Erythroblast (primary cell): ENCODE measurements at regions not wholly inside any gene's neighbourhood (a gene's known extent, or its start where the extent isn't known, plus 50 kb on each side); places are given as distances from the start of the nearest gene placed in this dataset.
"Not testable (repeated sequence)": the region's sequence is repeated elsewhere in the genome, so short reads cannot be mapped to it uniquely, and the experiment has no call there.

Experiments used
- DNase-seq, 2 experiments: peaks; one replicate each; lab custom pipeline; 2025; lab: John Stamatoyannopoulos, UW
- GATA1 ChIP-seq: IDR thresholded peaks from 2 replicates; pipeline ENCODE4 v1.6.1; 2011; ENCODE audit warnings: low read depth, mild to moderate bottlenecking, control low read depth, low read length, moderate library complexity
- POLR2A ChIP-seq: IDR thresholded peaks from 2 replicates; pipeline ENCODE4 v1.6.1; 2011; ENCODE audit warnings: mild to moderate bottlenecking, low read length

- DNase-seq, result no peak
- no peak for TF ChIP-seq GATA1
- TF ChIP-seq POLR2A, result no peak
These were observed 191.1 kb upstream of the NFIA start for GRCh38 chr1:60891281-60891680.

- no peak for TF ChIP-seq POLR2A
- no peak for TF ChIP-seq GATA1
- DNase-seq, result no peak
These were observed 191.7 kb upstream of the NFIA start for GRCh38 chr1:60890664-60891063.

- DNase-seq, result no peak
- TF ChIP-seq POLR2A (no peak), GATA1 (no peak)
These were observed 192.7 kb upstream of the NFIA start for GRCh38 chr1:60889709-60890108.

- no peak for DNase-seq
- TF ChIP-seq POLR2A (no peak), GATA1 (no peak)
These were observed 194.2 kb upstream of the NFIA start for GRCh38 chr1:60888126-60888525.

GRCh38 chr1:60886793-60887331 lies 195.5 kb upstream of the NFIA start:
- no peak for TF ChIP-seq POLR2A
- peak in 1 of 2 experiments; percentile 14 for DNase-seq

GRCh38 chr1:60886090-60886489 lies 196.3 kb upstream of the NFIA start:
- TF ChIP-seq GATA1 (no peak), POLR2A (no peak)

GRCh38 chr1:60880202-60880601 lies 202.2 kb upstream of the NFIA start:
- no peak for TF ChIP-seq POLR2A
- TF ChIP-seq GATA1, result no peak
- DNase-seq, result peak in 1 of 2 experiments; percentile 4

More at GRCh38 chr1:60886090-60886489, 196.3 kb upstream of the NFIA start:
- DNase-seq, result no peak

GRCh38 chr1:60878323-60878722 lies 204.0 kb upstream of the NFIA start:
- TF ChIP-seq POLR2A, result no peak
- no peak for TF ChIP-seq GATA1
- no peak for DNase-seq

- TF ChIP-seq POLR2A (no peak), GATA1 (no peak)
- no peak for DNase-seq
These were observed 205.0 kb upstream of the NFIA start for GRCh38 chr1:60877376-60877775.

- TF ChIP-seq POLR2A (no peak), GATA1 (no peak)
These were observed 205.4 kb upstream of the NFIA start for GRCh38 chr1:60876952-60877351.

GRCh38 chr1:60875138-60875537 lies 207.2 kb upstream of the NFIA start:
- no peak for DNase-seq

More at GRCh38 chr1:60876952-60877351, 205.4 kb upstream of the NFIA start:
- no peak for DNase-seq

GRCh38 chr1:60874718-60875117 lies 207.6 kb upstream of the NFIA start:
- TF ChIP-seq GATA1 (no peak), POLR2A (no peak)
- peak in 1 of 2 experiments; percentile 33 for DNase-seq

More at GRCh38 chr1:60875138-60875537, 207.2 kb upstream of the NFIA start:
- TF ChIP-seq POLR2A (no peak), GATA1 (no peak)

GRCh38 chr1:60873396-60873795 lies 209.0 kb upstream of the NFIA start:
- not testable (repeated sequence) for DNase-seq

- no peak for TF ChIP-seq POLR2A
- no peak for TF ChIP-seq GATA1
- no peak for DNase-seq
These were observed 209.8 kb upstream of the NFIA start for GRCh38 chr1:60872426-60873054.
